ENCODE measurements at regions not wholly inside any gene's neighbourhood (a gene's known extent, or its start where the extent isn't known, plus 50 kb on each side); places are given as distances from the start of the nearest gene placed in this dataset.

DNA sequence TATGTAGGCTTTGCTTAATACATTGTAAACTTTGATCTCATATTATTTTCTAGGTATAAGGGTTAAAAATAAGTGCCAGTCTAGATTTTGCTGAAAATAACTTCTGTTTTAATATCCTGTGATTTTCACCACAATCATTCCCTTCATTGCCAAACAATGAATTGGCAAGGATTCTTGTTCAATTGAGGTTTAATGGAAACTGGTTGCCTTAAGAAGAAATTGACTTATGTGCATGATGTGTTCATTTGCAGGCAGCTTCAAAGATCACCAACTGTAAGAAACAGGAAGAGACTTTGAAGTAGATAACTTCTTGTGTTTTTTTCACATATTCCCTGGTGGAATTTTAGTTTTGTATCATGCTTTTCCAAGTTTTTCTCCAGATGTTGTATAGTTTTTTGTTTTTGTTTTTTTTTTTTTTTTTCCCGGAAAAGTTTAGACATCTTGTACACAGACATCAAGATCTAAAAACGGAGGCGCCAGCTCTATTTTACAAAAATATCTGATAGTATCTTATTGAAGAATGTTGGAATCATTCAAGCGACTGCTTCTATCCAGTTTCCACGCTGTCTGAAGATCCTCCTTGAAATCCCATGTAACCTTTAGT, 108.3 kb downstream of the POSTN start:
- no peak for TF ChIP-seq POLR2A (IDR thresholded peaks at IDR 0.05)
- TF ChIP-seq, protein P1, sequence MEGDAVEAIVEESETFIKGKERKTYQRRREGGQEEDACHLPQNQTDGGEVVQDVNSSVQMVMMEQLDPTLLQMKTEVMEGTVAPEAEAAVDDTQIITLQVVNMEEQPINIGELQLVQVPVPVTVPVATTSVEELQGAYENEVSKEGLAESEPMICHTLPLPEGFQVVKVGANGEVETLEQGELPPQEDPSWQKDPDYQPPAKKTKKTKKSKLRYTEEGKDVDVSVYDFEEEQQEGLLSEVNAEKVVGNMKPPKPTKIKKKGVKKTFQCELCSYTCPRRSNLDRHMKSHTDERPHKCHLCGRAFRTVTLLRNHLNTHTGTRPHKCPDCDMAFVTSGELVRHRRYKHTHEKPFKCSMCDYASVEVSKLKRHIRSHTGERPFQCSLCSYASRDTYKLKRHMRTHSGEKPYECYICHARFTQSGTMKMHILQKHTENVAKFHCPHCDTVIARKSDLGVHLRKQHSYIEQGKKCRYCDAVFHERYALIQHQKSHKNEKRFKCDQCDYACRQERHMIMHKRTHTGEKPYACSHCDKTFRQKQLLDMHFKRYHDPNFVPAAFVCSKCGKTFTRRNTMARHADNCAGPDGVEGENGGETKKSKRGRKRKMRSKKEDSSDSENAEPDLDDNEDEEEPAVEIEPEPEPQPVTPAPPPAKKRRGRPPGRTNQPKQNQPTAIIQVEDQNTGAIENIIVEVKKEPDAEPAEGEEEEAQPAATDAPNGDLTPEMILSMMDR (IDR thresholded peaks at IDR 0.05) = no peak

Data from right lobe of liver (tissue), 4 donors.